ENCODE measurements at regions not wholly inside any gene's neighbourhood (a gene's known extent, or its start where the extent isn't known, plus 50 kb on each side); places are given as distances from the start of the nearest gene placed in this dataset.

GRCh38 chr21:39077876-39078275, 105.4 kb downstream of the PSMG1 start:
- Histone ChIP-seq H4K91ac (ENCODE audit: insufficient read length, low read depth, low read length) (no peak overlapping the region), H3K27ac (ENCODE audit: insufficient read length, low read depth, low read length) (no peak overlapping the region), H3K9me3 (ENCODE audit: control insufficient read depth, low read depth, low read length) (peaks cover 5% of the 10 kb centered on the region), H3K79me2 (ENCODE audit: insufficient read depth, low read length) (no peaks in the 10 kb centered on the region), H3K9ac (ENCODE audit: extremely low read depth, insufficient read length, low read length) (no peak overlapping the region), H3K4ac (ENCODE audit: low read depth, low read length) (no peak overlapping the region), H3K23me2 (ENCODE audit: insufficient read length, low read depth, low read length, poor library complexity, severe bottlenecking) (no peaks in the 10 kb centered on the region), H3K4me1 (ENCODE audit: insufficient read depth, low read length) (peaks cover 5% of the 10 kb centered on the region; the same call in 1 of the 2 replicates), H2BK5ac (ENCODE audit: insufficient read length, low read length) (no peak overlapping the region), H4K8ac (replicated peaks; ENCODE audit: insufficient read length, low read depth, low read length) (no peak overlapping the region), H3K18ac (ENCODE audit: insufficient read length, low read depth, low read length) (no peak overlapping the region), H3K23ac (ENCODE audit: insufficient read length, low read depth, low read length) (no peak overlapping the region), H2BK20ac (ENCODE audit: low read depth, low read length, poor library complexity, severe bottlenecking) (no peak overlapping the region), H2BK120ac (ENCODE audit: low read depth, low read length, poor library complexity, severe bottlenecking) (no peak overlapping the region), H3T11ph (ENCODE audit: low read length) (no peak overlapping the region), H2BK12ac (ENCODE audit: insufficient read length, low read depth, low read length) (no peak overlapping the region), H4K20me1 (ENCODE audit: control insufficient read depth, insufficient read depth, insufficient read length) (no peaks in the 10 kb centered on the region), H2AFZ (ENCODE audit: low read length) (no peak overlapping the region), H3K56ac (ENCODE audit: insufficient read length, low read depth, low read length) (no peak overlapping the region), H3K27me3 (ENCODE audit: insufficient read depth, low read length) (0 out of 2 replicates have a peak, but pooled peaks cover 2% of the 10 kb centered on the region), H3K79me1 (ENCODE audit: insufficient read depth, low read depth, low read length, poor library complexity, severe bottlenecking) (no peaks in the 10 kb centered on the region), H3K4me2 (ENCODE audit: insufficient read depth, insufficient read length, low read length) (no peak overlapping the region), H2AK5ac (ENCODE audit: insufficient read length, low read length) (no peak overlapping the region), H4K5ac (ENCODE audit: insufficient read length, low read depth, low read length) (no peak overlapping the region), H3K14ac (ENCODE audit: insufficient read depth, low read length) (no peak overlapping the region), H2BK15ac (ENCODE audit: low read depth, low read length) (no peak overlapping the region)
- Mint-ChIP-seq H3K27ac (no peak overlapping the region), H3K27me3 (ENCODE audit: low read depth) (peaks cover 69% of the 10 kb centered on the region), H3K4me1 (peaks cover 18 to 45% of the 10 kb centered on the region in 2 experiments), H3K9me3 (peaks cover 14 to 17% of the 10 kb centered on the region in 2 experiments), H3K4me3 (no peak overlapping the region), H3K36me3 (ENCODE audit: insufficient read depth in 1 of 3, low read depth in 3 of 3) (peaks cover 2 to 9% (median 7%) of the 10 kb centered on the region in 3 experiments; a peak in 5 of 7 replicates)
- no peak for TF ChIP-seq CTCF (conservative IDR thresholded peaks at IDR 0.05)
- no CpG with 5 or more reads among the region's 3 CpGs for WGBS (ENCODE audit: extremely low coverage, insufficient read length, low lambda C conversion rate)
- no peak for DNase-seq
